ENCODE measurements at regions not wholly inside any gene's neighbourhood (a gene's known extent, or its start where the extent isn't known, plus 50 kb on each side); places are given as distances from the start of the nearest gene placed in this dataset.

DNA sequence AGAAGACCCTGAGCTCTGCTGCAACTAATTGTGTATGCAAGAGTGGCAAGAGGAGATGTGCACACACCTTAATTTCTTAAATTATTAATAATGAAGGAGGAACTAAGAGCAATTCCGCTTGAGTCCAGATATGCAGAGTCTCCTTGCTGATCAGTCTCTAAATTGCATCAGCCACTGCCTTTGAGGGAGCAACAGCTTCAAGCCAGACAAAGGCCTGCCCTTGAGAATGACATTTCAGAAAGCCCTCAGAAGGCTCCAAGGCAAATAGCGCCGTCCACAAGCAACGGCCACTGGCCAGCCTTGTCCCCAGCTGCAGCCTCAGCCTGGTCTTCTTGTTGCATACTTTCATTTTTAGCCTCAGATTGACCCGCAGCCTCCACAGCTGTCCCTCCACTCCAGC lies 110.6 kb upstream of the RNF32 start (continued):
- TF ChIP-seq, protein P1, sequence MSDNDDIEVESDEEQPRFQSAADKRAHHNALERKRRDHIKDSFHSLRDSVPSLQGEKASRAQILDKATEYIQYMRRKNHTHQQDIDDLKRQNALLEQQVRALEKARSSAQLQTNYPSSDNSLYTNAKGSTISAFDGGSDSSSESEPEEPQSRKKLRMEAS (IDR thresholded peaks at IDR 0.05) = no peak
- TF ChIP-seq, protein P2, sequence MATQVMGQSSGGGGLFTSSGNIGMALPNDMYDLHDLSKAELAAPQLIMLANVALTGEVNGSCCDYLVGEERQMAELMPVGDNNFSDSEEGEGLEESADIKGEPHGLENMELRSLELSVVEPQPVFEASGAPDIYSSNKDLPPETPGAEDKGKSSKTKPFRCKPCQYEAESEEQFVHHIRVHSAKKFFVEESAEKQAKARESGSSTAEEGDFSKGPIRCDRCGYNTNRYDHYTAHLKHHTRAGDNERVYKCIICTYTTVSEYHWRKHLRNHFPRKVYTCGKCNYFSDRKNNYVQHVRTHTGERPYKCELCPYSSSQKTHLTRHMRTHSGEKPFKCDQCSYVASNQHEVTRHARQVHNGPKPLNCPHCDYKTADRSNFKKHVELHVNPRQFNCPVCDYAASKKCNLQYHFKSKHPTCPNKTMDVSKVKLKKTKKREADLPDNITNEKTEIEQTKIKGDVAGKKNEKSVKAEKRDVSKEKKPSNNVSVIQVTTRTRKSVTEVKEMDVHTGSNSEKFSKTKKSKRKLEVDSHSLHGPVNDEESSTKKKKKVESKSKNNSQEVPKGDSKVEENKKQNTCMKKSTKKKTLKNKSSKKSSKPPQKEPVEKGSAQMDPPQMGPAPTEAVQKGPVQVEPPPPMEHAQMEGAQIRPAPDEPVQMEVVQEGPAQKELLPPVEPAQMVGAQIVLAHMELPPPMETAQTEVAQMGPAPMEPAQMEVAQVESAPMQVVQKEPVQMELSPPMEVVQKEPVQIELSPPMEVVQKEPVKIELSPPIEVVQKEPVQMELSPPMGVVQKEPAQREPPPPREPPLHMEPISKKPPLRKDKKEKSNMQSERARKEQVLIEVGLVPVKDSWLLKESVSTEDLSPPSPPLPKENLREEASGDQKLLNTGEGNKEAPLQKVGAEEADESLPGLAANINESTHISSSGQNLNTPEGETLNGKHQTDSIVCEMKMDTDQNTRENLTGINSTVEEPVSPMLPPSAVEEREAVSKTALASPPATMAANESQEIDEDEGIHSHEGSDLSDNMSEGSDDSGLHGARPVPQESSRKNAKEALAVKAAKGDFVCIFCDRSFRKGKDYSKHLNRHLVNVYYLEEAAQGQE (IDR thresholded peaks at IDR 0.05) = no peak

DNA sequence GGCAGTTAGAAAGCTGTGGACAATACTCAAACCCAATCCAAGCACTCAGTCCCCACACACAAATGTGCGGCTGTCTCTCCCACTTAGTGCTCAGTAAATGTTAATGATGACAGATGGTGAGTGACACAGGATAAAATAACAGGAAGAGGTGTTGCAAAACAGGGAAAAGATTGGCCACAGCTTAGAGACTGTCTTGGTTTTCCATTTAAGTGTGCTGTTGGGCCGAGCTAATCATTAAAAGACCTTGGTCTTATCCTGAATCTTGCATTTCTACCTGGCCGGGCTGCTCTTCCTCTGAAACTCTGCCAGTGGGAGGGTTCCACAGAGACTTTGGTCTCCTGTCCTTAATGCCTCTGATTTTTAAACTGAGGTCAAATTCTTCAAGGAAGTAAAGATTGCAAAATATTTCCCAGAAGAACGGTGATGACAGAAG lies 113.1 kb upstream of the RNF32 start:
- H3K4me1 ChIP-seq = no peaks in the 10 kb centered on the region
- ChIA-PET CTCF (interaction anchor here (0.5 kb wide), 1 partner anchor 238 kb away, joined by 3 read pairs; no protein-coding TSS in a partner anchor), POLR2A (no interaction called here)
- DNase-seq (ENCODE audit: low read depth in 1 of 2, low spot score in 1 of 2) (peak in 1 of 2 experiments; percentile 9), FAIRE-seq (no peak), ATAC-seq (0 out of 6 replicates have a peak, but pooled peaks of 1 of the 2 experiments have one; percentile 24)
- H3K9me3 ChIP-seq = no peaks in the 10 kb centered on the region
- no peak overlapping the region for H3K4me2 ChIP-seq
- no peak overlapping the region for H3K27ac ChIP-seq
- H3K4me3 ChIP-seq = no peak overlapping the region
- TF ChIP-seq MAZ (IDR thresholded peaks at IDR 0.05; ENCODE audit: borderline replicate concordance, low read depth, low read length) (no peak), RNF2 (IDR thresholded peaks at IDR 0.05; ENCODE audit: borderline replicate concordance, low read depth) (no peak), EP300 (IDR thresholded peaks at IDR 0.05) (no peak), FOSL2 (IDR thresholded peaks at IDR 0.05) (no peak), FOSL2 (CRISPR knock-in tag; IDR thresholded peaks at IDR 0.05) (no peak), RAD21 (conservative IDR thresholded peaks at IDR 0.05 in 1 of 2, IDR thresholded peaks at IDR 0.05 in 1 of 2) (no peak), TP53 (CRISPR knock-in tag; IDR thresholded peaks at IDR 0.05) (no peak), POLR2AphosphoS2 (conservative IDR thresholded peaks at IDR 0.05; ENCODE audit: low read length) (no peak), ZSCAN20 (CRISPR knock-in tag; IDR thresholded peaks at IDR 0.05) (no peak), FOXS1 (CRISPR knock-in tag; IDR thresholded peaks at IDR 0.05) (no peak), RCOR1 (IDR thresholded peaks at IDR 0.05; ENCODE audit: low read depth, low read length) (no peak), ZFP36 (IDR thresholded peaks at IDR 0.05; ENCODE audit: borderline replicate concordance, partially characterized antibody) (no peak), JUNB (IDR thresholded peaks at IDR 0.05) (no peak), BHLHE40 (IDR thresholded peaks at IDR 0.05; ENCODE audit: low read depth, low read length) (no peak), JUN (IDR thresholded peaks at IDR 0.05) (no peak)
- TF ChIP-seq, protein P3, sequence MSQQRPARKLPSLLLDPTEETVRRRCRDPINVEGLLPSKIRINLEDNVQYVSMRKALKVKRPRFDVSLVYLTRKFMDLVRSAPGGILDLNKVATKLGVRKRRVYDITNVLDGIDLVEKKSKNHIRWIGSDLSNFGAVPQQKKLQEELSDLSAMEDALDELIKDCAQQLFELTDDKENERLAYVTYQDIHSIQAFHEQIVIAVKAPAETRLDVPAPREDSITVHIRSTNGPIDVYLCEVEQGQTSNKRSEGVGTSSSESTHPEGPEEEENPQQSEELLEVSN (IDR thresholded peaks at IDR 0.05; ENCODE audit: borderline replicate concordance, low read depth) = no peak
- TF ChIP-seq, protein P4, sequence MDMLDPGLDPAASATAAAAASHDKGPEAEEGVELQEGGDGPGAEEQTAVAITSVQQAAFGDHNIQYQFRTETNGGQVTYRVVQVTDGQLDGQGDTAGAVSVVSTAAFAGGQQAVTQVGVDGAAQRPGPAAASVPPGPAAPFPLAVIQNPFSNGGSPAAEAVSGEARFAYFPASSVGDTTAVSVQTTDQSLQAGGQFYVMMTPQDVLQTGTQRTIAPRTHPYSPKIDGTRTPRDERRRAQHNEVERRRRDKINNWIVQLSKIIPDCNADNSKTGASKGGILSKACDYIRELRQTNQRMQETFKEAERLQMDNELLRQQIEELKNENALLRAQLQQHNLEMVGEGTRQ (IDR thresholded peaks at IDR 0.05) = no peak
- TF ChIP-seq, protein P2 (IDR thresholded peaks at IDR 0.05) = no peak
- TF ChIP-seq, protein P5, sequence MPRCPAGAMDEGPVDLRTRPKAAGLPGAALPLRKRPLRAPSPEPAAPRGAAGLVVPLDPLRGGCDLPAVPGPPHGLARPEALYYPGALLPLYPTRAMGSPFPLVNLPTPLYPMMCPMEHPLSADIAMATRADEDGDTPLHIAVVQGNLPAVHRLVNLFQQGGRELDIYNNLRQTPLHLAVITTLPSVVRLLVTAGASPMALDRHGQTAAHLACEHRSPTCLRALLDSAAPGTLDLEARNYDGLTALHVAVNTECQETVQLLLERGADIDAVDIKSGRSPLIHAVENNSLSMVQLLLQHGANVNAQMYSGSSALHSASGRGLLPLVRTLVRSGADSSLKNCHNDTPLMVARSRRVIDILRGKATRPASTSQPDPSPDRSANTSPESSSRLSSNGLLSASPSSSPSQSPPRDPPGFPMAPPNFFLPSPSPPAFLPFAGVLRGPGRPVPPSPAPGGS (IDR thresholded peaks at IDR 0.05) = no peak
- WGBS (ENCODE audit: missing lambda C conversion rate) = 21% methylated on average over 4 of the region's 4 CpGs
